HS-27A (cell line): ENCODE measurements at regions not wholly inside any gene's neighbourhood (a gene's known extent, or its start where the extent isn't known, plus 50 kb on each side); places are given as distances from the start of the nearest gene placed in this dataset.

ENCODE experiments used
- DNase-seq: peaks from one replicate; pipeline ENCODE4 v3.0.0-alpha.2; 2012; ENCODE audit warnings: low read depth, missing footprints

DNA sequence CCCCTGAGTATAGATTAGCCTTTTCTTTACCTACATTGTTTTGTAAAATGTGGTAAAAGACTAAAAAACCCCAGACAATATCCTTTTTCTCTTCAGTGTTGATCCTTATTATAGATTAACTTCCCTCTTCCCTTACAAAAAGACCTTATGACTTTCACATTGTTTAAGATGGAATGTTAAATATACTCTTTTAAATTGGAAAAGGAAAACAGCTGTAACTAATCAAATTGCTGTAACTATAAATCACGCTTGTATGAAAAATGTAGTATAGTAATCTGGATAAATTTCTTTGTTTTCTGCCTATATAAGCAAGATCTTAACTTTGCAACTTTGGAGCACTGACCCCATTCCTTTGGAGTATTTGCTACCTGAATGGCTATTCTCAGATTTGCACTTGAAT, 383.1 kb downstream of the FAM170A start:
- no peak for DNase-seq

DNA sequence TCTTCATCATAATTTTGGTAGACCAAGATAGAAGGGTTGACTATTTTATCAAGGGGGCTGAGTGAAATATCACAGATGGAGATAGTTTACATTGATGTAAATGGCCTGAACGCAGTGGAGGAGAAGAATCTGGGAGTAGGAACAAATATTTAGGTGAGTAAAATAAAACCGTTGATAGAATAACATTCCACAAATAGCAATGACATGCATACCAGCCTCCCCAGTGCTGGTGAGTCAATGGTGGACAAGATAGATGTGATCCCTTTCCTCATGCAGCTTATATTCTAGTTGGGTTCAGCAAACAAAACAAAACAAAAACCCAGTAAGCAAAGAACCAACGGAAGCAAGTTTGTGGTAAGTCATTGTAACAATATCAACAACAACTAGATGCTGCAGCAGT, 385.2 kb downstream of the FAM170A start:
- no peak for DNase-seq

DNA sequence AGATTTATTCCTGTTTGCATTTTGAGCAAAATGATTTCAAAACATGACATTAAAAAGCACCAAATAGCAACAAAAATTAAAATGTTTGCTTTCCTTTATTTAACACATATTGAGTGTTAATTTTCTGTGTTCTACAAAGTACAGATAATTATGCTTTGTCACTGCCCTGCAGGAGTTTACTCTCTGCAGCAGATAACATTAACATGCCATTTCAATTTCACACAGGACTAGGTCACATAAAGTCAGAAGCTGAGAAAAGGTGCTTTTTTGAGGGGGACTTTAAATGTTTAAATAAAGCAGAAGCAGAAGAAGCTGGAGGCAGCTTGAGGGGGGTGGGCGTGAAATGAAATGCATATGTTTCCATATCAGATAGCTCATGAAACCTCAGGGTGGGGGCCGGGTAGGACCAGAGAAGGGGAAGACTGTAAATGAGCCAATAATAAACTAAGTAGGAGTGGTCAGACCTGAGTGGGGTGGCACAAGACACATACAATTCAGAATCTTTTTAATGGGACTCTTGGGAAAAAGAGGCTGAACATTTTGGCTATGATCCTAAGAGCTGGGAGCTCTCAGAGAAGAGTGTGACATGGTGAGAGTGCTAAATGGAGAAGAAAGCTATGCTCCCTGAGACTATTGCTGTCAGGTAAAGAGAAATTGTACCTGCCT, 387.5 kb downstream of the FAM170A start:
- DNase-seq, result no peak

DNA sequence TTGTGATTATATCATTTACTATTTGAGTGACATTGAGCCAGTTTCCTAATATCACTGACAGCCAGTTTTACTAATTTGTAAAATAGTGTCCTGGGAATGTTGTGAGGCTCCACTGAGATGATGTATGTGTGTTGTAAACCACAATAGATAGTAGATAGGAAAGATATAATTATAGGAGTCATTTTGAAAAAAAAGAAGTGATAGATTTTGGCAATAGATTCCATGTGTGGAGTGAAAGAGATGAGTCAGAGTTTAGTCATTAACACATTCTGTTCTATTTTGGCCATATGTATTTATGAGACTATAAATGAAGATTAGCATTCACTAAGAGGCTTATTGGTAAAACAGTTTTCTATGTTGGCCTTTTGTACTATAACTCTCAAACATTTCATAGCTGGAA, 388.2 kb downstream of the FAM170A start:
- DNase-seq, result no peak

DNA sequence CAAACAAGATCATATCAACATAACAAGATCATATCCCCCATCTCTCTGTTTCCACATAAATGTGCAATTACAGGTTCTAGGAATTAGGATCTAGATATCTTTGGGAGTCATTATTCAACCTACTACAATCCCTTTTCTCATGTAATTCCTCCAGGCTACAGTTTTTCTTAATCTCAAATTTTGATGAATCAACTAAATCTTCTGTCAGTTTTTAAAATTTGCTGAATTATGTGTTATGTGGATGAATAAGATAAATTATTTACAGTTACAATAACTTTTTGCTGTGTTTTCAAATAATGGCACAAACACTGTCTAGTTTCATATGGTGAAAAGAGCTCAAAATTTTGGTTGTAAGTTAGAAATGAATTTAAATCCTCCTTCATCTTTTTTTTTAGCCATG, 405.8 kb downstream of the FAM170A start:
- DNase-seq, result no peak

DNA sequence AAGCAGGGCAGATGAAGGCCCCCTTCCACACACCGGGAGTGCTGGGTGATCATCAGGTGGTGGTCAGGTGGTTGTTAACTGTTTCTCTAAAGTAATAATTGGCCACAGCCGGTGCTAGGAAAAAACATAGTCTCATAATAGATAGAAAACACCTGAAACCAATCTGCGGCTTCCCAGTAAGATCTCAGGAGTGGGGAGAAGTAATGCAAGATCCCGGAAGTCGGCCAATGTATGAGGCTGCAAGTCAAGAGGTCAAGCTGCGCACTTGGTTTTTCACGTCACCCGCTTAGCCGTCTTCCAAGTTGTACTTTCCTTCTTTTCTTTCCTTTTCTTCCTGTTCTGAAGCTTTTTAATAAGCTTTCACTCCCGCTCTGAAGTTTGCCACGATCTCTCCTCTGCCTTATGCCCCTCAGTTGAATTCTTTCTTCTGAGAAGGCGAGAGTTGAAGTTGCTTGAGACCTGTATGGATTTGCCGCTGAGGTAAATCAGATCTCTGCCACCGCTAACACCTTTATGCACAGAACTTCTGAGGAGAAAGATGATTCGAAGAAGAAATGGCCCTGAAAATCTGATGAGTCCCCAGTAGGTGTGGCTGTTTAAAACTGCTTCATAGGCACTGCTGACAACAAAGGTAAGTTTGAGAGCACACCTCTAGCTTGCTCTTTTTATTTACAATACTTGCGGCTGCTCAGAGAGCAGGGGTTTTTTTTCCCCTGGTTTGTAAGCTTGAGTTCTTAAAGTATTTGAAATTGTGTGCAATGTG, 406.6 kb downstream of the FAM170A start:
- no peak for DNase-seq

DNA sequence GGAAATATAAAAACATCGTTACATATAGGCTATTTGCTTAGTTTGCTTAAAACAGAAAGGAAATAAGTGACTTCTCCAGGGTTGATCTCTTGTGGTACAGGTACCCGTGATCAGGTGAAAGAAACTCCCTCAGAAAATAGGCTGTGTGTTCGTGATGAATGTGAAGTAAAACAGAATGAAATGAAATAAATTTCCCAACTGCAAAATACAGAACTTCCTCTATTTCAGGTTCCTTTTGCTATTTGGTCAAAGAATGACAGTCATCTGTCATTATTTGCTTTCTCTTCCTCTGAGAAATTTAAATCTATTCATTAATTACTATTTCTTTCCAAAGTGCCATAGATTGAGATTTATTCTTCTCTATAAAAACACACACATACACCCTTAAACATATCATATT, 408.1 kb downstream of the FAM170A start:
- no peak for DNase-seq

DNA sequence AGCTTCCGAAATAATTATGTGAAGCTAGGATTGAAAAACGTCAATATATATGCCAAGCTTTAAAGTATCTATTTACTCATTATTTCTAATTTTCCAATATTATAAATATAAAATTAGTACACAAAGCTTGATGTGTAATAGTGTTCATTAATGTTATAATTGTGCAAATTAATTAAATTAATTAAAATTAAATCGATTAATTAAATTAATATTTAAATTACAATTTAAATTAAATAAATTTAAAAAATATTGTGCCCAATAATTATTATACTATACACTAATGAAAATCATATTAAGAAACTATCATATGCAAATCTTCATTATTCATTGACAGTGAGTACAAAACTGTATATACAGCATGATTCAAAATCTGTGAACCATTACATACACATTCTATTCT, 409.8 kb downstream of the FAM170A start:
- DNase-seq, result no peak

DNA sequence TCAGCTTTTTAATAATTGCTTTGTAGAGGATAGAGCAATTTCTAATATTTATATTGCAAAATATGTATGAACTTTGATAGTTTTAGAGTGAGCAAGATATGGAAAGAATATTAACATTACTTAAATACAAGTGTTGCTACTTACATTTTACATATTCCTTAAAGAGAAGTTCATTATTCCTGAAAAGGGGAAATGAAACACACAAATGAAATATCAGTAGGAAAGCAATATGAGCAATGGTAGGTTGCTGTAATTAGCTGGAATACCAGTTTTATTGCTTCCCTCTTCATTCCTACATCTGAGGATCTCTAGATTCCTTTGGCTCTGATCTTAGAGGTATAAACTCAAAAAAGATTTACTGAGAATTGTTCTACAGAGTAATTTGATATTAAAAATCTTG, 414.1 kb downstream of the FAM170A start:
- DNase-seq, result no peak

DNA sequence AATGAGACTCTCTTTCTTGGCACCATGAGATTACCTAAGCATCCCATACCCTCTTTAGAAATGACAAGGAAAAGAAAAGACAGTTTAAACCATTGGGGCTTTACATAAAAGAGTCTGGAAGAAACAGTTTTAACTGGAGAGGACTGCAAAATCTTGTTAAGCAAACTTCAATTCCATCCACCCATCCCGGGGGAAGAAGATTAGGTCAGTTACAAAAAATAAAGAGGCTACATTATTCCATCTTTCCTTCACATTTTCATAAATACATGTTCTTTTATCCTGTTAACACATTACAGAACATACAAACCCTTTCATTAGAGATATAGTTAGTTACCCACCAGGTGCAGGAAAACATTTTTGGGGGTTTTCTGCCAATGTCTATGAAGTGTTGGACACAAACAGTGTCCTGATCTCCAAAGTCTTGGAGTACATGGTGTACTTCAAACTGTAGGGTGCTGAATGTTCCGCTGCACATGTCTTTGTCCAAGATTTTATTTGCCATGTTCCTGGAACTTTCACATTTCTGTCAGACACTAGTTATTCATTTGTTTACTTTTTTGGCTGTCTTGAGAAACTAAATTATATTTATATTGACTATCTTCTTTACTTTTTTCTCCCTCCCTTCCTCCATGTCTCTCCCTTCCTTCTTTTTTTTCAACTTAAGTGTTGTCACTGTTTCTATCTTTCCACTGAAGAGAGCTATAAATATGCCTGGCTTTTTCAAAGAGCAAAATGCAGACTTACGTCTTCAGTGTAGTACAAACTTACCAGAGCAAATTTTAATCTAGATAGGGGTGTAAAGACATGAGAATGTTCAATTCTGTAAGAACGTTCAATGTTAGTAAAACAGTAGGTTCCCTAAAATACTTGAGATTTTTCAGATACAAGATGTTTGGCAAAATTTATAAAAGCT, 410.9 kb upstream of the PRR16 start:
- DNase-seq, result no peak

DNA sequence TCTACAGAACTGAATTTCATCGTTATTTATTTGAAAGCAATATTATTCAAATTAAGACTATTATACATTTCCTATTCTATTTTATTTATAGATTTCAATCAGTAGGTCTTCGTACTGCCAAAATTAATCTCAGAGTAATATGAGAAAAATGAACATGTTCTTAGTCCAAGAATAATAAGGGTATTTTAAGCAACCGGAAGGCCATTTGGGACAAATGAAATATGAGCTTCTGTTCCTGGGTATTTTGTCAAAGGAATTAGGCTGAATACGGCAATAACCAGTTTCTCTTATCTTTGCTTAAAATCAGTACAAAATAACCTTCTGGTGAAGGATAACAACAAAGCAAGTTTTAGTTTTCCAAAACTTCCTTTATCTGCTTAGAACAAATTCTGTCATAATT, 410.3 kb upstream of the PRR16 start:
- no peak for DNase-seq

DNA sequence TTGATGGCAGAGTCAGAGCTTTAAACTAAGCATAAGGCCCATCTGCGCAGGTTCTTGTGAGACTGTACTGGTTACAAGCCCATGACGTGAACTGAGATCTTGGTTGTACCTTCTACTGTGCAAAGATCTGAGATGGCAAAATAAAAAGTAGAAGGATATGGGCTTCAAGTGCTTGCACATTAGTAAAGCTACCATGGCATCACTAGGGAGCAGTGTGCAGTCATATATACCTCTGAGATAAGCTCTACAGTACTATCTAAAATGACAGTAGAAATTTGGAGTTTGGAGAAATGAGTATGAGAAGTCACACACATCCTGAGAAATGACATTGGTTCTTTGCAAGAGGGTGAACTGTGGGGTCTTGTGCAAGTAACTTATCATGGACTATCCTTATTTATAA, 408.2 kb upstream of the PRR16 start:
- DNase-seq, result no peak

DNA sequence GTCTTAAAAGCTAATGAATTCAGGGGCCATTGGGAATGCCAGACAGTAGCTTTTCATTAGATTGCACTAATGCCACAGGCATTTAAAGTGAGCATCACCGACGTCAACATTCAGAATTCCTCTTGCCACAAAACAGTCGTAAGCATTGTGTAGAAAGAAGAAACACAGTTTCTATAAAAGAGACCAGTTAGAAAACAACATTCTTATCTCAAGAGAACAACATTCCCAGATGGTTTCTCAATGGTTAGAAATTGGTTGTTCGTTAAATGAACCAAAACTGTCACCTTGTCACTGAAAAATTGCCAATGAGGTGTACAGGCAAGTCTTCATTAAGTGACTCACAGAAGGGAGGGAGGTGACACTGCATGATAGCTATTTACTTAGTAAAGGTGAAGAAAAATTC, 401.6 kb upstream of the PRR16 start:
- no peak for DNase-seq

DNA sequence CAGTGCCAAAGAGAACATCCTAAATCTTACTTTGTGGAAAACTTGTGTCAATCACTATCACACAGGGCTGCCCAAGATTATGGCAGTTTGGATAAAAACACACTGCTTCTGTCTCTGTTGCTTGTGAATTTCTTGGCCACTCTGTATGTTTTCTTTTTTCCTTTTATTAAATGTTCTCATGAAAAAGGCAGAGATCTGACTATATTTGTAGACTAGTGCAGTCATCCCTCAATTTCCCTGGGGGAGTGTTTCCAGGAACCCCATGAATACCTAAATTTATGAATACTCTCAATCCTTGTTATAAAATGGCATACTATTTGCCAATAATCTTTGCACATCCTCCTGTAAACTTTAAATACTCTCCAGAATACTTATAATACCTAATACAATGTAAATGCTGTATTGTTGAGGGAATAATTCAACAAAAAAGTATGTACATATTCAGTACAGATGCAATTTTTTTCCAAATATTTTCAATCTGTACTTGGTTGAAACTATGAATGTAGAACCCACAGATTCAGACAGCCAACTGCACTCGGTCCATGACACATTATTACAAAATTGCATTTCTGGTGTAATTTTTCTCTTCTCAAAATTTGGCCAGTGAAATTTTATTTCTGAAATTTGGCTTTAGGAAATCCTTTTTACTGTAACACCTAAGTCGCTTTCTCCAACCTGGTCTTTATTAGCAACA, 391.9 kb upstream of the PRR16 start:
- no peak for DNase-seq

DNA sequence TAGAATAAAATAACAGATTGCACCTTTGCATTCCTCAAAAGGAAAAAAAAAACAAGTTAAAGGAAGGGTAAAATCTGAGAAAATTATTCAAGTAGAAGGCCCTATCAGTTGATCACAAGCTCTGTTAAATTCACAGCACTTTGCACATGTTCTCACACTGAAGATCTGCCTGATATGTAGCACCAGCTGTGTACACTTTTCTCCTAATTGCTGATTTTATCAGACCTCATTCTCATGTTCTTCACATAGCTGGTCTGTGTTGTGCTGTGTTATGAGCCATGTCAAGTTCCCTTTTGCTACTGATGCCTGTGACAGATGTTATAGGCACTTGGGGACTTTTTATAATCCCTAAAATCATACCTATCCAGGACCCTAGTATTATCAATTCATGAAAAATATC, 390.4 kb upstream of the PRR16 start:
- no peak for DNase-seq

DNA sequence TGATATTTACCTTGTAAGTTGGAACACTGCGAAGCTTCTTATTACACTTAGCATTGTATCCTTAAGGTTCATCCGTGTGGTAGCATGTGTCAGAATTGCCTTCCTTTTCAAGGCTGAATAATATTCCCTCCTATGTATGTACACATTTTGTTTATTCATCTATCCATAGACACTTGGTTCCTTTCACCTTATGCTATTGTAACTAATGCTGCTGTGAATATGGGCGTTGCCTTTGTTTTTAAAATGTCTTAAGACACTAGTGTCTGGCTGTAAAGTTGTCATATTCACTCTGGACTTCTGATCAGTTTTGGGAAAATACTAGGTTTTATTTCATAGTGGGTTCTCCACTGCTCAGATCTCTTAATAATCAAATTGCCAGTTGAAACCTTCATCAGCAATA, 383.3 kb upstream of the PRR16 start:
- no peak for DNase-seq

DNA sequence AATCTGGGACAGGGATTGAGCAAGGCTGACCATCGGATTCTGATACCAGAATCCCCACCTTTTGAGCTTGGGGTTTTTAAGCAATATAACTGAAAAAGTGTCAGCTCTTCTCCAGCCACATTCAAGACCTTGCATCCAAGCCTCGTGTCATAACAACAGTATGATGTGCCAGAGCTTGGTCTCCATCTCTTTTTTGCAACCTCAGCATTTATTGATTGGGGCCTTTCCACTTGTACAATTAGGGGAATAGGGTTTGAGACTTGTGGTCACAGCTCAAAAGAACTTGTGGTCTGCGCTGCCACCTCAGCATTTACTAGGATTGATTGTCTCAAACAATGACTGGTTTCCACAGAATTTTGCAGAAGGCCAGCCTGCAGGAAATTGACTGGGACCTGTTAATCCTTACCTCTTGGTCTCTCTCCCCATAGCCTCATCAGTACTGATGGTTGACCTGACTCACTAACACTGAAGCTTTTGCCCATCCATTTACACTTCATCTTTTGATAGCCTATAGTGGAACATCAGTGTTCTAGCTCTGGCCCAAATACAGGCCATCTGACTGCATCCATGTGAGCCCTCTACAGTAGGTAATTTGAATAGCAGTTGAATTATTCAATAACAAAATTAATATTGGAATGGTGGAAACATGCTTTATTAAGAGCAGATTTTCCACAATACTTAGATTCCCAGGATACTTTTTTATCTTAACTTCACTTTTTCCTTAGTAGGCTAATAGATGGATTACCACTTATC, 381.6 kb upstream of the PRR16 start:
- DNase-seq, result no peak

DNA sequence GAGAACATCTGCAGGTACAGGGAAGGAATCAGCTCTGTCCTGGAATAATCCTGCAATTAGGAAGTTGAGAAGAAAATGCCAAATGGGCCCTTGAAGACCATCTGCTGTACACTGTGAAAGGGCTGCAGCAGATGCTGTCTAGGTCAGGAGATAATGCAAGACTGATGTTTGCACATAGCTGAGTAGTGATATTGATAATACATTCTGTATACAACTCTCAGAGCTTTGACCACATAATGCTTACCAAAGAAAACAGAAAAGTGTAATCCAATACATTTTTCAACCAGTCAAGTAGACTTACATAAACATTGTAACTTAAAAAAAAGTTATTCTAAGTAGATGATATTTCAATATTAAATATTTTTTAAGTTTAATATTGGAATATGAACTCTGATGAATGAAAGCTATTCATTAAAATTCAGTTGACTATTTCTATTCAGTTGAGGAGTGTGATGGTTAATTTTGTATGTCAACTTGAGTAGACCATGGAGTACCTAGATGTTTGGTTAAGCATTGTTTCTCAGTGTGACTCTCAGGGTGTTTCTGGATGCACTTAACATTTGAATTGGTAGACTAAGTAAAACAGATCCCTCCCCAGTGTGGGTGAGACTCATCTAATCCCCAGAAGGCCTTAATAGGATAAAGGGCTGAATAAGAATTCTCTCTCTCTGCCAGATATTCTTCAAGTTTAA, 380.1 kb upstream of the PRR16 start:
- no peak for DNase-seq

DNA sequence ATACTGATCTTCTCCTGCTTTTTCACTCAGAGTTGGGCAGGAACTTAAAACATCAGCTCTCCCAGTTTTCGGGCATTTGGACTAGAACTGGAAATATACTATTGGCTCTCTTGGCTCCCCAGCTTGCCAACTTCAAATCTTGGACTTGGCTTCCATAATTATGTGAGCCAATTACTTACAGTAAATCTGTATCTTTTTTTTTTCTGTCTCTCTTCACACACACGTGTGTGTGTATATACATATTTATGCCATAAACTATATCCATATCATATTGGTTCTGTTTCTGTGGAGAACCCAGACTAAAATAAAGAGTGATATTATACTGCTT, 379.6 kb upstream of the PRR16 start:
- no peak for DNase-seq

DNA sequence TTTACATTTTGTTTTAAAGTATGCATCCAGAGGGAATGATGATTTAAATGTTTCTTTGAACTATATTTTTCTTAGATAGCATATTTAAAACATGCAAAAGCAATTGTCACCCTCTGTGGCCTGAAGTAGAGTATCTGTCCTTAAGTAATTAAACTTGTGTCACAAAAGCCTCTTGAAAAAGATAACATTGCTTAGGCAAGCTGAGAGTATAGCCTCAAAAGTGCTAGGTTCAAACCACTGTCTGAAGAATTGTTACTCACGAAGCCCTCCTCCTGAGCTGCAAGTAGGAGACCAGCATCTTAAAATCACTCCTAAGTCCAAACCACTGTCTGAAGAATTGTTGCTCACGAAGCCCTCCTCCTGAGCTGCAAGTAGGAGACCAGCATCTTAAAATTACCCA, 378.0 kb upstream of the PRR16 start:
- DNase-seq, result no peak

DNA sequence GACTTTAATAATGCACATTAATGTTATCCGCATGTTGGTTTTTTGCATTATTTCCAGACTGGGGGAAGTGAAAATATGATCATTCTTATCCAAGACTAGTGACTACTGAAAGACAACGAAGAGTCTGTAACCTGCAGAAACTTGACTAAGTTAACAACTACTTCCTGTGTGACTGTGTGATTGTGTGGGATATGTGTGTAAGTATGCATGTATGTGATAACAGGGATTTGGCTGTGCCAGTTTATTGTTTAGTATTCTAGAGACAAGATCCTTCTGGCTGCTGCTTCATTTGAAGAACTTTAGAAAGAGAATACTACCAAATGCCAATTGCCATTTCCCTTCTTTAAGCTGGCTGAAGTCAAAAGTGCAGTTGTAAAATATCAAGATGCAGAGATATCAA, 375.7 kb upstream of the PRR16 start:
- DNase-seq, result no peak
